ENCODE measurements at regions not wholly inside any gene's neighbourhood (a gene's known extent, or its start where the extent isn't known, plus 50 kb on each side); places are given as distances from the start of the nearest gene placed in this dataset.

GRCh38 chr3:162629372-162629771 is 1132.8 kb downstream of the OTOL1 start:
- TF ChIP-seq RAD21 (IDR thresholded peaks at IDR 0.05; ENCODE audit: low read depth) (no peak), EP300 (IDR thresholded peaks at IDR 0.05; ENCODE audit: borderline replicate concordance) (no peak), FOXM1 (IDR thresholded peaks at IDR 0.05; ENCODE audit: borderline replicate concordance, low read depth) (no peak), TAF1 (IDR thresholded peaks at IDR 0.05; ENCODE audit: low read depth) (no peak), USF1 (IDR thresholded peaks at IDR 0.05) (no peak), CEBPB (IDR thresholded peaks at IDR 0.05) (no peak), MAX (IDR thresholded peaks at IDR 0.05) (no peak), EGR1 (IDR thresholded peaks at IDR 0.05) (no peak)
